Brain microvascular endothelial cell (primary cell): ENCODE measurements at regions not wholly inside any gene's neighbourhood (a gene's known extent, or its start where the extent isn't known, plus 50 kb on each side); places are given as distances from the start of the nearest gene placed in this dataset.

ENCODE experiments used
- DNase-seq: peaks from one replicate; pipeline ENCODE4 v3.0.0-alpha.2; 2020
- H3K27ac ChIP-seq: fragments of 250-450 bp; sonication (Bioruptor Pico); 2 replicates; pipeline ENCODE4 v1.5.1; 2020; ENCODE audit warnings: mild to moderate bottlenecking, moderate library complexity
- H3K27me3 ChIP-seq: fragments of 250-450 bp; sonication (Bioruptor Pico); replicated peaks from 2 replicates; pipeline ENCODE4 v1.5.1; 2020; ENCODE audit warnings: mild to moderate bottlenecking
- H3K36me3 ChIP-seq: fragments of 250-450 bp; sonication (Bioruptor Pico); replicated peaks from 2 replicates; pipeline ENCODE4 v1.5.1; 2020; ENCODE audit warnings: mild to moderate bottlenecking
- H3K4me3 ChIP-seq: 2 replicates; pipeline ENCODE4 v1.5.1; 2011; ENCODE audit warnings: low read depth, mild to moderate bottlenecking, control low read depth, low read length, moderate library complexity
- CTCF ChIP-seq: IDR thresholded peaks from 2 replicates; pipeline ENCODE4 v1.5.1; 2011; ENCODE audit warnings: low read depth, mild to moderate bottlenecking, moderate library complexity, low read length, control low read depth, inconsistent platforms; ENCODE audit errors: missing control alignments
- in situ Hi-C: cut with HindIII; loops from 2 replicates; pipeline ENCODE4 v1.10.0; 2017; ENCODE audit warnings: low sequenced_read_pairs, low pct_ligation_motif_present

GRCh38 chr20:47448429-47448828, 53.3 kb upstream of the NCOA3 start:
- H3K4me3 ChIP-seq: no peak overlapping the region
- TF ChIP-seq CTCF: no peak
- H3K27ac ChIP-seq: no peak overlapping the region
- H3K36me3 ChIP-seq: no peaks in the 10 kb centered on the region
- H3K27me3 ChIP-seq: no peaks in the 10 kb centered on the region
- DNase-seq: no peak
- in situ Hi-C loops: no loop called here

- DNase-seq: no peak
- no peak for TF ChIP-seq CTCF
- H3K27ac ChIP-seq: no peak overlapping the region
- in situ Hi-C loops: no loop called here
- H3K27me3 ChIP-seq: no peaks in the 10 kb centered on the region
- no peak overlapping the region for H3K4me3 ChIP-seq
- H3K36me3 ChIP-seq: no peaks in the 10 kb centered on the region
Observed at GRCh38 chr20:47451602-47451904, 50.1 kb upstream of the NCOA3 start.
